ENCODE measurements at regions not wholly inside any gene's neighbourhood (a gene's known extent, or its start where the extent isn't known, plus 50 kb on each side); places are given as distances from the start of the nearest gene placed in this dataset.

DNA sequence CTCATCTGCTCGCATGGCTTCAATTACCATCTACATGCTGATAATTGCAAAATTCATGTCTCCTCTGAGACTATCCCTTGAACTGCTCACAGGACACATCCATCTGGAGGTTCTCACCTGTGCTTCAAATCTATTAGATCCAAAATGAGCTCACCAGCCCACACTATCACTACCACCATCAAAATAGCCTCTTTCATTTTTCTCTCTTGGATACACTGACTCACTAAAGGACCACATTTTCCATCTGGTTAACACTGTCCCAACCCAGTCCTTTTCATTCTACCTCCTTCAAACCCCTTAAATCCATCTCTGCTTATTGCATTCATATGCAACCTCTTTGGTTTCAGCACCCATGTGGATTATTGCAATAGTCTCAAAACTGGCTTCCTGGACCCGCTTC, 497.6 kb downstream of the MID1IP1 start:
- Histone ChIP-seq H3K36me3 (no peaks in the 10 kb centered on the region), H3K27ac (no peak overlapping the region), H3K4me3 (no peak overlapping the region), H3K4me1 (no peaks in the 10 kb centered on the region), H3K9me3 (no peaks in the 10 kb centered on the region), H3K27me3 (no peaks in the 10 kb centered on the region)
- intact Hi-C loops (cut with DNase I): no loop called here
- no peak for DNase-seq
- TF ChIP-seq POLR2A (IDR thresholded peaks at IDR 0.05): no peak
- no peak for TF ChIP-seq EP300 (IDR thresholded peaks at IDR 0.05)
- TF ChIP-seq POLR2AphosphoS5 (IDR thresholded peaks at IDR 0.05): no peak
- TF ChIP-seq, protein P1, sequence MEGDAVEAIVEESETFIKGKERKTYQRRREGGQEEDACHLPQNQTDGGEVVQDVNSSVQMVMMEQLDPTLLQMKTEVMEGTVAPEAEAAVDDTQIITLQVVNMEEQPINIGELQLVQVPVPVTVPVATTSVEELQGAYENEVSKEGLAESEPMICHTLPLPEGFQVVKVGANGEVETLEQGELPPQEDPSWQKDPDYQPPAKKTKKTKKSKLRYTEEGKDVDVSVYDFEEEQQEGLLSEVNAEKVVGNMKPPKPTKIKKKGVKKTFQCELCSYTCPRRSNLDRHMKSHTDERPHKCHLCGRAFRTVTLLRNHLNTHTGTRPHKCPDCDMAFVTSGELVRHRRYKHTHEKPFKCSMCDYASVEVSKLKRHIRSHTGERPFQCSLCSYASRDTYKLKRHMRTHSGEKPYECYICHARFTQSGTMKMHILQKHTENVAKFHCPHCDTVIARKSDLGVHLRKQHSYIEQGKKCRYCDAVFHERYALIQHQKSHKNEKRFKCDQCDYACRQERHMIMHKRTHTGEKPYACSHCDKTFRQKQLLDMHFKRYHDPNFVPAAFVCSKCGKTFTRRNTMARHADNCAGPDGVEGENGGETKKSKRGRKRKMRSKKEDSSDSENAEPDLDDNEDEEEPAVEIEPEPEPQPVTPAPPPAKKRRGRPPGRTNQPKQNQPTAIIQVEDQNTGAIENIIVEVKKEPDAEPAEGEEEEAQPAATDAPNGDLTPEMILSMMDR (IDR thresholded peaks at IDR 0.05): no peak
- whole genome bisulfite sequencing, 2 donors: 93 to 95% methylated on average over 2 of the region's 2 CpGs

DNA sequence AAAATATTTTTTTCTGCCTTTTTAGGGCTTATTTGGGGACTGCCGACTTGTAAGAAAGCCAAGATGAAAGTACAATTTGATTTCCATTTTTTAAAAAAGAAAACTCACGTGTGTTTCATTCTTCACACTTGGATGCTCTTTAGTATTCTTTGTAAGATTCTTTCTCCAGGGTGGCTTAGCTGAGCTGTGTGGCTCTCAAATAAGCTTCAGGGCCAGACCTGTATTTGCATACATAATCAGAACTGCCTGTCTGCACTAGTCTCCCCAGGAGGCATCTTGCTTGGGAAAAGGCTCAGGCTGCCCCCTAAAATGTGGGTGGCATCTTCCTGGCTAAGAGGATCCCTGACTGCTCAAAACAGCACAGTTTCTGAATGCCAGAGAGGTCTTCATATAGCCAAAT, 498.4 kb downstream of the MID1IP1 start:
- Histone ChIP-seq H3K9me3 (no peaks in the 10 kb centered on the region), H3K4me1 (no peaks in the 10 kb centered on the region), H3K36me3 (no peaks in the 10 kb centered on the region), H3K27me3 (no peaks in the 10 kb centered on the region), H3K4me3 (no peak overlapping the region), H3K27ac (no peak overlapping the region)
- WGBS, 2 donors: 76 to 87% methylated on average over 2 of the region's 2 CpGs
- no peak for TF ChIP-seq POLR2AphosphoS5 (IDR thresholded peaks at IDR 0.05)
- TF ChIP-seq, protein P1 (IDR thresholded peaks at IDR 0.05): no peak
- TF ChIP-seq EP300 (IDR thresholded peaks at IDR 0.05): no peak
- no peak for TF ChIP-seq POLR2A (IDR thresholded peaks at IDR 0.05)
- no peak for DNase-seq
- intact Hi-C loops (cut with DNase I): no loop called here

DNA sequence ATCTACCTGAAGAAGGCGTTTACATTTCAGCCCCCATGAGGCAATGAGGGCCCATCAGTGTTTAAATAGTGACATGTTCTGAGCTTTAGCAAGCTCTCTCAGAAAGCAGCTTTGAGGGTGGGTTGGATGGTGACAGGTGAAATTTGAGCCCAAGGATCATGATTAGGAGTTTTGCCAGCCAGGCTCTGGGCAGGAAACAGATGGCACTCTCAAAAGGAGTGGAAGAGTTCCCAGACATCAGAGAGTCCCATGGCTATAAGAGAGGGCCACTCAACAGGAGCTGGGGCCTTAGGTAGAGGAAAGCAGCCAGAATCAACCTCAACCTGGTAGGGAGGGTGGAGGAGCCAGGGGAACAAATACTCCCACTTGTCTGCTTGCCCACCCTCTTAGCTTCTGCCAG, 499.8 kb downstream of the MID1IP1 start:
- 88 to 100% methylated on average over 1 of the region's 1 CpG for whole genome bisulfite sequencing, 2 donors
- Histone ChIP-seq H3K4me3 (no peak overlapping the region), H3K9me3 (no peaks in the 10 kb centered on the region), H3K27me3 (no peaks in the 10 kb centered on the region), H3K27ac (no peak overlapping the region), H3K4me1 (no peaks in the 10 kb centered on the region), H3K36me3 (no peaks in the 10 kb centered on the region)
- TF ChIP-seq, protein P1 (IDR thresholded peaks at IDR 0.05): no peak
- TF ChIP-seq POLR2AphosphoS5 (IDR thresholded peaks at IDR 0.05) (no peak), EP300 (IDR thresholded peaks at IDR 0.05) (no peak)
- DNase-seq: no peak
- intact Hi-C loops (cut with DNase I): no loop called here

DNA sequence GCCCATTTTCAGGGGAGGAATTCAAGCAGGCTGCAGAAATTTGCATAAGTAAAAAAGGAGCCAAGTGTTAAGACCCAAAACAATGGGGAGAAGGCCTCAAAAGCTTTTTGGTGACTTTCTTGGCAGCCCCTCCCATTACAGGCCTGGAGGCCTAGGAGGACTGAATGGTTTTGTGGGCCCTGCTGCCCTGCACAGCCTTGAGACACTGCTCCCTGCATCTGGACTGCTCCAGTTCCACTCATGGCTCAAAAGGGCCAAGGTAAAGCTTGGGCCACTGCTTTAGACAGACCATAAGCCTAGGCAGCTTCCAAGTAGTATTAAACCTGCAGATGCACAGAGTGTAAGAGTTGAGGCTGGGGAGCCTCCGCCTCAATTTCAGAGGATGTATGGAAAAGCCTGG, 501.6 kb downstream of the MID1IP1 start:
- Histone ChIP-seq H3K4me1 (no peaks in the 10 kb centered on the region), H3K9me3 (no peaks in the 10 kb centered on the region), H3K36me3 (no peaks in the 10 kb centered on the region), H3K27me3 (no peaks in the 10 kb centered on the region), H3K4me3 (no peak overlapping the region), H3K27ac (no peak overlapping the region)
- TF ChIP-seq, protein P1 (IDR thresholded peaks at IDR 0.05): no peak
- TF ChIP-seq POLR2A (IDR thresholded peaks at IDR 0.05) (no peak), POLR2AphosphoS5 (IDR thresholded peaks at IDR 0.05) (no peak), EP300 (IDR thresholded peaks at IDR 0.05) (no peak)
- intact Hi-C loops (cut with DNase I): no loop called here
- WGBS, 2 donors: 97 to 100% methylated on average over 1 of the region's 1 CpG
- no peak for DNase-seq

DNA sequence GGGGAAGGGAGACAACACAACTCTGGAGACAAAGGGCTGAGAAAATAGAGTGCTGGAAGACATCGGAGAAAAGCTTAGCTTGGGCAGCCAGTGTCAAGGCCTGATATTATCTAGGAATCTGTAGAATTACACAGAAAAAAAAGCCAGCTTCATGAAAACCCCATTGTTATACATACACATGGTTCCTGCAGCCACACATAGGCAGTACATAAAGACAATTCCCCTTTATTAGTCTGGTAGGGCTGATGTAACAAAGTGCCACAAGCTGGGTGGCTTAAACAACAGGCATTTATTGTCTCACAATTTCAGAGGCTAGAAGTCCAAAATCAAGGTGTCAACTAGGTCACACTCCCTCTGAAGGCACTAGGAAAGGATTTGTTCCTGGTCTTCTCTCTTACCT, 503.5 kb downstream of the MID1IP1 start:
- Histone ChIP-seq H3K27me3 (no peaks in the 10 kb centered on the region), H3K27ac (no peak overlapping the region), H3K36me3 (no peaks in the 10 kb centered on the region), H3K9me3 (no peaks in the 10 kb centered on the region), H3K4me1 (no peaks in the 10 kb centered on the region), H3K4me3 (no peak overlapping the region)
- WGBS, 2 donors: 92 to 100% methylated on average over 1 of the region's 1 CpG
- intact Hi-C loops (cut with DNase I): no loop called here
- no peak for DNase-seq
- TF ChIP-seq POLR2A (IDR thresholded peaks at IDR 0.05) (no peak), POLR2AphosphoS5 (IDR thresholded peaks at IDR 0.05) (no peak), EP300 (IDR thresholded peaks at IDR 0.05) (no peak)
- TF ChIP-seq, protein P1 (IDR thresholded peaks at IDR 0.05): no peak
